Fibroblast of mammary gland (primary cell): ENCODE measurements at regions not wholly inside any gene's neighbourhood (a gene's known extent, or its start where the extent isn't known, plus 50 kb on each side); places are given as distances from the start of the nearest gene placed in this dataset.

ENCODE experiments used
- DNase-seq: peaks from one replicate; pipeline ENCODE4 v3.0.0-alpha.2; 2010; ENCODE audit warnings: low read depth
- H3K4me3 ChIP-seq: 2 replicates; pipeline ENCODE4 v1.5.1; 2011; ENCODE audit warnings: low read depth, mild to moderate bottlenecking, low read length, moderate library complexity; ENCODE audit not compliant: control insufficient read depth
- CTCF ChIP-seq: conservative IDR thresholded peaks from 2 replicates; pipeline ENCODE4 v1.5.1; 2011; ENCODE audit warnings: low read depth, low read length, inconsistent platforms; ENCODE audit not compliant: control insufficient read depth, insufficient read depth

- no peak for TF ChIP-seq CTCF
- DNase-seq = no peak
Measured at GRCh38 chr18:50444539-50444938, 69.7 kb downstream of the SKA1 start.

GRCh38 chr18:50446629-50447028 is 71.8 kb downstream of the SKA1 start:
- TF ChIP-seq CTCF = no peak
- H3K4me3 ChIP-seq = no peak overlapping the region
- no peak for DNase-seq

More at GRCh38 chr18:50444539-50444938, 69.7 kb downstream of the SKA1 start:
- H3K4me3 ChIP-seq = no peak overlapping the region

GRCh38 chr18:50447102-50447741 is 72.4 kb downstream of the SKA1 start:
- H3K4me3 ChIP-seq = no peak overlapping the region
- no peak for DNase-seq
- TF ChIP-seq CTCF = no peak

- H3K4me3 ChIP-seq = no peak overlapping the region
- no peak for DNase-seq
- TF ChIP-seq CTCF = no peak
Measured at GRCh38 chr18:50447952-50448351, 73.1 kb downstream of the SKA1 start.

GRCh38 chr18:50451100-50451842 is 76.4 kb downstream of the SKA1 start:
- no peak for TF ChIP-seq CTCF
- no peak for DNase-seq
- H3K4me3 ChIP-seq = no peak overlapping the region

GRCh38 chr18:50453014-50453680 is 78.3 kb downstream of the SKA1 start:
- no peak for TF ChIP-seq CTCF
- no peak overlapping the region for H3K4me3 ChIP-seq
- DNase-seq = no peak
